Germinal center (tissue), 1 donor: ENCODE measurements at regions not wholly inside any gene's neighbourhood (a gene's known extent, or its start where the extent isn't known, plus 50 kb on each side); places are given as distances from the start of the nearest gene placed in this dataset.
"Not testable (repeated sequence)": the region's sequence is repeated elsewhere in the genome, so short reads cannot be mapped to it uniquely, and the experiment has no call there.

Source experiments
- DNase-seq: peaks from one replicate; pipeline ENCODE4 v3.0.0; 2012; ENCODE audit warnings: mixed read lengths, low spot score

- DNase-seq, result not testable (repeated sequence)
Observed at GRCh38 chr9:90536094-90536493, 106.5 kb downstream of the DIRAS2 start.

- no peak for DNase-seq
Observed at GRCh38 chr9:90538566-90538965, 104.1 kb downstream of the DIRAS2 start.

GRCh38 chr9:90539286-90539685 lies 103.3 kb downstream of the DIRAS2 start:
- DNase-seq, result no peak

- DNase-seq, result no peak
Observed at GRCh38 chr9:90540734-90541133, 101.9 kb downstream of the DIRAS2 start.

- DNase-seq, result no peak
Observed at GRCh38 chr9:90544488-90544887, 98.1 kb downstream of the DIRAS2 start.

GRCh38 chr9:90546200-90546599 lies 96.4 kb downstream of the DIRAS2 start:
- no peak for DNase-seq

GRCh38 chr9:90547896-90548295 lies 94.7 kb downstream of the DIRAS2 start:
- DNase-seq, result no peak

GRCh38 chr9:90552317-90552716 lies 90.3 kb downstream of the DIRAS2 start:
- no peak for DNase-seq

- no peak for DNase-seq
Observed at GRCh38 chr9:90555351-90556057, 87.1 kb downstream of the DIRAS2 start.

GRCh38 chr9:90556897-90557675 lies 85.5 kb downstream of the DIRAS2 start:
- no peak for DNase-seq

- DNase-seq, result no peak
Observed at GRCh38 chr9:90559075-90560073, 83.2 kb downstream of the DIRAS2 start.
